ENCODE measurements at regions not wholly inside any gene's neighbourhood (a gene's known extent, or its start where the extent isn't known, plus 50 kb on each side); places are given as distances from the start of the nearest gene placed in this dataset.

GRCh38 chr1:218699865-218700264 is 354.7 kb downstream of the TGFB2 start:
- Mint-ChIP-seq H3K4me1 (ENCODE audit: low read depth, unreplicated experiment) (peaks cover 19% of the 10 kb centered on the region), H3K4me3 (ENCODE audit: low read depth, unreplicated experiment) (no peak overlapping the region), H3K27me3 (ENCODE audit: unreplicated experiment) (no peaks in the 10 kb centered on the region), H3K36me3 (ENCODE audit: insufficient read depth, unreplicated experiment) (no peaks in the 10 kb centered on the region), H3K27ac (ENCODE audit: unreplicated experiment) (no peak overlapping the region), H3K9me3 (ENCODE audit: low read depth, unreplicated experiment) (peaks cover 8% of the 10 kb centered on the region)
- intact Hi-C loops (cut with micrococcal nuclease; ENCODE audit: unreplicated experiment): loop anchor here (10.0 kb wide), 1 partner anchor 475 kb away; the partner anchor contains the start of gene LYPLAL1
- CTCF ChIA-PET: no interaction called here
- BruUV-seq (replicated peaks): no TSS peak
- TF ChIP-seq CTCF (IDR thresholded peaks at IDR 0.05; ENCODE audit: unreplicated experiment): no peak
- no peak for DNase-seq

- no peak for TF ChIP-seq CTCF (IDR thresholded peaks at IDR 0.05; ENCODE audit: unreplicated experiment)
- Mint-ChIP-seq H3K27ac (ENCODE audit: unreplicated experiment) (no peak overlapping the region), H3K4me1 (ENCODE audit: low read depth, unreplicated experiment) (peaks cover 27% of the 10 kb centered on the region), H3K27me3 (ENCODE audit: unreplicated experiment) (no peaks in the 10 kb centered on the region), H3K36me3 (ENCODE audit: insufficient read depth, unreplicated experiment) (peaks cover 5% of the 10 kb centered on the region), H3K4me3 (ENCODE audit: low read depth, unreplicated experiment) (no peak overlapping the region), H3K9me3 (ENCODE audit: low read depth, unreplicated experiment) (peaks cover 8% of the 10 kb centered on the region)
- no TSS peak for BruUV-seq (replicated peaks)
- DNase-seq: no peak
- intact Hi-C loops (cut with micrococcal nuclease; ENCODE audit: unreplicated experiment): loop anchor here (10.0 kb wide), 1 partner anchor 474 kb away; the partner anchor contains the start of gene LYPLAL1
- CTCF ChIA-PET: no interaction called here
Measured at GRCh38 chr1:218700666-218701065, 355.5 kb downstream of the TGFB2 start.

- H3K27me3 Mint-ChIP-seq (ENCODE audit: unreplicated experiment): no peaks in the 10 kb centered on the region
- H3K4me3 Mint-ChIP-seq (ENCODE audit: low read depth, unreplicated experiment): no peak overlapping the region
- no peak for TF ChIP-seq CTCF (IDR thresholded peaks at IDR 0.05; ENCODE audit: unreplicated experiment)
- intact Hi-C loops (cut with micrococcal nuclease; ENCODE audit: unreplicated experiment): loop anchor here (10.0 kb wide), 1 partner anchor 474 kb away; the partner anchor contains the start of gene LYPLAL1
- H3K9me3 Mint-ChIP-seq (ENCODE audit: low read depth, unreplicated experiment): peaks cover 8% of the 10 kb centered on the region
- CTCF ChIA-PET: no interaction called here
- no peak overlapping the region for H3K27ac Mint-ChIP-seq (ENCODE audit: unreplicated experiment)
- H3K4me1 Mint-ChIP-seq (ENCODE audit: low read depth, unreplicated experiment): peaks cover 32% of the 10 kb centered on the region
- H3K36me3 Mint-ChIP-seq (ENCODE audit: insufficient read depth, unreplicated experiment): peaks cover 10% of the 10 kb centered on the region
- BruUV-seq (replicated peaks): no TSS peak
- no peak for DNase-seq
Measured at GRCh38 chr1:218701131-218701530, 356.0 kb downstream of the TGFB2 start.

GRCh38 chr1:218702775-218703174 is 357.6 kb downstream of the TGFB2 start:
- H3K4me1 Mint-ChIP-seq (ENCODE audit: low read depth, unreplicated experiment): peaks cover 48% of the 10 kb centered on the region
- no peak overlapping the region for H3K4me3 Mint-ChIP-seq (ENCODE audit: low read depth, unreplicated experiment)
- intact Hi-C loops (cut with micrococcal nuclease; ENCODE audit: unreplicated experiment): loop anchor here (10.0 kb wide), 1 partner anchor 472 kb away; the partner anchor contains the start of gene LYPLAL1
- no peak for DNase-seq
- TF ChIP-seq CTCF (IDR thresholded peaks at IDR 0.05; ENCODE audit: unreplicated experiment): no peak
- H3K36me3 Mint-ChIP-seq (ENCODE audit: insufficient read depth, unreplicated experiment): peaks cover 17% of the 10 kb centered on the region
- no peaks in the 10 kb centered on the region for H3K27me3 Mint-ChIP-seq (ENCODE audit: unreplicated experiment)
- CTCF ChIA-PET: interaction anchor here (0.6 kb wide), 1 partner anchor 93 kb away, joined by 3 read pairs; no protein-coding TSS in a partner anchor
- peaks cover 8% of the 10 kb centered on the region for H3K9me3 Mint-ChIP-seq (ENCODE audit: low read depth, unreplicated experiment)
- BruUV-seq (replicated peaks): no TSS peak
- H3K27ac Mint-ChIP-seq (ENCODE audit: unreplicated experiment): no peak overlapping the region
